Endodermal cell (in vitro differentiated cells): ENCODE measurements at regions not wholly inside any gene's neighbourhood (a gene's known extent, or its start where the extent isn't known, plus 50 kb on each side); places are given as distances from the start of the nearest gene placed in this dataset.

Experiments
- DNase-seq: peaks from one replicate; pipeline ENCODE4 v3.0.0-alpha.2; 2017
- H3K27ac ChIP-seq: 2 replicates; pipeline ENCODE4 v1.5.1; 2013; ENCODE audit warnings: mild to moderate bottlenecking, low read depth, low read length, moderate library complexity
- H3K27me3 ChIP-seq: 2 replicates; pipeline ENCODE4 v1.6.1; 2013; ENCODE audit warnings: mild to moderate bottlenecking, low read length, moderate library complexity; ENCODE audit not compliant: insufficient read depth, control insufficient read depth, poor library complexity, severe bottlenecking
- H3K36me3 ChIP-seq: 2 replicates; pipeline ENCODE4 v1.7.0; 2013; ENCODE audit warnings: mild to moderate bottlenecking, low read length, moderate library complexity; ENCODE audit not compliant: control insufficient read depth, insufficient read depth
- H3K4me1 ChIP-seq: one replicate; pipeline ENCODE4 v1.7.0; 2013; ENCODE audit warnings: low read length; ENCODE audit not compliant: control insufficient read depth, insufficient read depth
- H3K4me3 ChIP-seq: 2 replicates; pipeline ENCODE4 v1.5.1; 2013; ENCODE audit warnings: mild to moderate bottlenecking, low read length, moderate library complexity
- H3K9ac ChIP-seq: 2 replicates; pipeline ENCODE4 v1.6.1; 2013; ENCODE audit warnings: mild to moderate bottlenecking, low read length, moderate library complexity; ENCODE audit not compliant: poor library complexity, severe bottlenecking; ENCODE audit errors: extremely low read depth
- H3K9me3 ChIP-seq: 2 replicates; pipeline ENCODE4 v1.6.1; 2013; ENCODE audit warnings: mild to moderate bottlenecking, low read length, moderate library complexity; ENCODE audit not compliant: control insufficient read depth
- H3K27ac Mint-ChIP-seq: 2 replicates; pipeline ENCODE4 v1.8.0; 2020; ENCODE audit warnings: mixed read lengths
- H3K27me3 Mint-ChIP-seq: 2 replicates; pipeline ENCODE4 v1.8.0; 2021; ENCODE audit warnings: mild to moderate bottlenecking, mixed read lengths; ENCODE audit not compliant: insufficient read depth
- H3K36me3 Mint-ChIP-seq: 2 replicates; pipeline ENCODE4 v1.8.0; 2020; ENCODE audit warnings: low read depth, mixed read lengths
- H3K4me1 Mint-ChIP-seq: 2 replicates; pipeline ENCODE4 v1.8.0; 2020; ENCODE audit warnings: mixed read lengths
- H3K4me3 Mint-ChIP-seq: 2 replicates; pipeline ENCODE4 v1.8.0; 2020; ENCODE audit warnings: mild to moderate bottlenecking, moderate library complexity, mixed read lengths
- H3K9me3 Mint-ChIP-seq: 2 replicates; pipeline ENCODE4 v1.8.0; 2020; ENCODE audit warnings: mild to moderate bottlenecking, mixed read lengths
- CTCF ChIP-seq: fragments of 200-600 bp; sonication (generic); conservative IDR thresholded peaks from 2 replicates; pipeline ENCODE4 v1.5.0; 2021; ENCODE audit warnings: antibody characterized with exemption, mild to moderate bottlenecking
- WGBS, 2 experiments: methylation state at CpG; one replicate each; pipeline versions ENCODE4 v1.1.5 to v1.1.7; 2013; ENCODE audit warnings: missing lambda C conversion rate in 2 of 2, mixed read lengths in 1 of 2; ENCODE audit not compliant: insufficient coverage in 1 of 2, insufficient read length in 1 of 2; 5-methylcytosine and 5-hydroxymethylcytosine counted together

GRCh38 chr13:73962284-73962683 lies 171.9 kb downstream of the KLF12 start:
- 67 to 76% methylated on average over 3 to 5 of the region's 5 CpGs for WGBS, 2 experiments
- Mint-ChIP-seq H3K27me3 (no peaks in the 10 kb centered on the region), H3K4me1 (peaks cover 3% of the 10 kb centered on the region)

DNA sequence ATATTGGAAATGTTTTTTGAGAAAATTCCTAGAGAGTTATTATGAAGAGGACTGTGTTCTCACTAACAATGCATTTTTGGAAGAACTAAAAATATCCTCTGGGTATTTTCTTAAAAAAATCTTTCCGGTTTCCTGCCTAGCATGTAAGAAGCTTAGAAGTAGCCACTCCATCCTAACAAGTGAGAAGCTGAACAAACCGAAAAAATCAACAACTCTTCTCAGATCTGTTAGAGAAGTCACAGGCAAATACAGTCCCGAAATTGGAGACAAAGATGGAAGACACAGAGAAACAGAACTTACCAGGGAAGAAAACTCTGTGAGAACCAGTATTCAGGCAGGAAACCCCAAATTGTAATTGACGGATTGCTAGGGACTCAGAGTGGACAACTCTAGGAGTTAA lies 173.0 kb downstream of the KLF12 start:
- DNase-seq: no peak
- no peak overlapping the region for H3K4me3 ChIP-seq
- H3K27ac Mint-ChIP-seq: no peak overlapping the region
- TF ChIP-seq CTCF: no peak
- peaks cover 4% of the 10 kb centered on the region for H3K36me3 Mint-ChIP-seq
- 92 to 96% methylated on average over 4 of the region's 4 CpGs for WGBS, 2 experiments
- no peak overlapping the region for H3K27ac ChIP-seq
- peaks cover 3% of the 10 kb centered on the region for H3K9me3 Mint-ChIP-seq
- H3K4me3 Mint-ChIP-seq: no peak overlapping the region
- H3K36me3 ChIP-seq: no peaks in the 10 kb centered on the region
- no peak overlapping the region for H3K9ac ChIP-seq
- no peaks in the 10 kb centered on the region for H3K4me1 Mint-ChIP-seq
- no peaks in the 10 kb centered on the region for H3K9me3 ChIP-seq
- H3K4me1 ChIP-seq: no peaks in the 10 kb centered on the region
- no peaks in the 10 kb centered on the region for H3K27me3 ChIP-seq
- H3K27me3 Mint-ChIP-seq: no peaks in the 10 kb centered on the region

More at GRCh38 chr13:73962284-73962683, 171.9 kb downstream of the KLF12 start:
- Histone ChIP-seq H3K27ac (no peak overlapping the region), H3K4me1 (no peaks in the 10 kb centered on the region), H3K4me3 (no peak overlapping the region), H3K9me3 (no peaks in the 10 kb centered on the region), H3K27me3 (no peaks in the 10 kb centered on the region), H3K9ac (no peak overlapping the region), H3K36me3 (no peaks in the 10 kb centered on the region)
- TF ChIP-seq CTCF: no peak
- H3K36me3 Mint-ChIP-seq: peaks cover 4% of the 10 kb centered on the region
- DNase-seq: no peak
- peaks cover 3% of the 10 kb centered on the region for H3K9me3 Mint-ChIP-seq
- H3K27ac Mint-ChIP-seq: no peak overlapping the region
- no peak overlapping the region for H3K4me3 Mint-ChIP-seq

GRCh38 chr13:73960474-73960873 lies 173.7 kb downstream of the KLF12 start:
- H3K4me1 Mint-ChIP-seq: no peaks in the 10 kb centered on the region
- DNase-seq: no peak
- no peaks in the 10 kb centered on the region for H3K27me3 Mint-ChIP-seq
- peaks cover 3% of the 10 kb centered on the region for H3K9me3 Mint-ChIP-seq
- no peaks in the 10 kb centered on the region for H3K36me3 ChIP-seq
- H3K4me1 ChIP-seq: no peaks in the 10 kb centered on the region
- H3K27ac ChIP-seq: no peak overlapping the region
- H3K36me3 Mint-ChIP-seq: peaks cover 4% of the 10 kb centered on the region
- H3K9me3 ChIP-seq: no peaks in the 10 kb centered on the region
- H3K9ac ChIP-seq: no peak overlapping the region
- H3K27ac Mint-ChIP-seq: no peak overlapping the region
- H3K4me3 ChIP-seq: no peak overlapping the region
- TF ChIP-seq CTCF: no peak
- WGBS, 2 experiments: 100% methylated on average over 1 of the region's 1 CpG; no CpG with 5 or more reads in 1 of the 2 experiments
- H3K4me3 Mint-ChIP-seq: no peak overlapping the region
- no peaks in the 10 kb centered on the region for H3K27me3 ChIP-seq
